Hematopoietic multipotent progenitor cell treated with erythropoietin and hydrocortisone succinate and interleukin-3 and kit ligand, for 17 days (in vitro differentiated cells): ENCODE measurements at regions not wholly inside any gene's neighbourhood (a gene's known extent, or its start where the extent isn't known, plus 50 kb on each side); places are given as distances from the start of the nearest gene placed in this dataset.
A peak's percentile ranks its signal among the peaks of the same experiment; 100 is the strongest.
"Not testable (repeated sequence)": the region's sequence is repeated elsewhere in the genome, so short reads cannot be mapped to it uniquely, and the experiment has no call there.

Experiments
- DNase-seq: peaks from one replicate; pipeline ENCODE4 v3.0.0-alpha.2; 2015; ENCODE audit warnings: low spot score

GRCh38 chr1:199918196-199918769, 109.2 kb upstream of the NR5A2 start:
- DNase-seq = no peak

- DNase-seq = no peak
Measured at GRCh38 chr1:199920635-199921034, 106.9 kb upstream of the NR5A2 start.

- DNase-seq = no peak
Measured at GRCh38 chr1:199929556-199929955, 98.0 kb upstream of the NR5A2 start.

- not testable (repeated sequence) for DNase-seq
Measured at GRCh38 chr1:199930067-199930466, 97.4 kb upstream of the NR5A2 start.

GRCh38 chr1:199931666-199932377, 95.7 kb upstream of the NR5A2 start:
- DNase-seq = peak; percentile 23

- DNase-seq = no peak
Measured at GRCh38 chr1:199932462-199932861, 95.0 kb upstream of the NR5A2 start.

GRCh38 chr1:199936441-199936840, 91.1 kb upstream of the NR5A2 start:
- DNase-seq = no peak

- no peak for DNase-seq
Measured at GRCh38 chr1:199937161-199937560, 90.3 kb upstream of the NR5A2 start.

- no peak for DNase-seq
Measured at GRCh38 chr1:199937661-199938060, 89.8 kb upstream of the NR5A2 start.

GRCh38 chr1:199944986-199945385, 82.5 kb upstream of the NR5A2 start:
- no peak for DNase-seq

GRCh38 chr1:199945591-199945990, 81.9 kb upstream of the NR5A2 start:
- DNase-seq = no peak

GRCh38 chr1:199946305-199947155, 81.0 kb upstream of the NR5A2 start:
- no peak for DNase-seq

- no peak for DNase-seq
Measured at GRCh38 chr1:199948587-199949280, 78.8 kb upstream of the NR5A2 start.

- not testable (repeated sequence) for DNase-seq
Measured at GRCh38 chr1:199951005-199951404, 76.5 kb upstream of the NR5A2 start.

GRCh38 chr1:199953651-199954050, 73.9 kb upstream of the NR5A2 start:
- DNase-seq = no peak

GRCh38 chr1:199954699-199955098, 72.8 kb upstream of the NR5A2 start:
- DNase-seq = no peak

GRCh38 chr1:199955235-199955634, 72.3 kb upstream of the NR5A2 start:
- DNase-seq = no peak

- no peak for DNase-seq
Measured at GRCh38 chr1:199956005-199956404, 71.5 kb upstream of the NR5A2 start.

- no peak for DNase-seq
Measured at GRCh38 chr1:199959033-199959774, 68.3 kb upstream of the NR5A2 start.

- DNase-seq = no peak
Measured at GRCh38 chr1:199959775-199960110, 67.8 kb upstream of the NR5A2 start.

- no peak for DNase-seq
Measured at GRCh38 chr1:199970125-199970524, 57.4 kb upstream of the NR5A2 start.
